K562 (cell line): ENCODE measurements at regions not wholly inside any gene's neighbourhood (a gene's known extent, or its start where the extent isn't known, plus 50 kb on each side); places are given as distances from the start of the nearest gene placed in this dataset.

Source experiments
- ATAC-seq: fragments of 200-7000 bp; cut with Tn5 transposase; 3 replicates; pipeline ENCODE4 v1.9.1; 2020; ENCODE audit warnings: moderate library complexity
- BruUV-seq: library from RNA; stranded (reverse); fragments of 400-500 nt; replicated peaks from 2 replicates; lab custom pipeline; 2021; lab: Mats Ljungman, UMichigan
- CTCF ChIA-PET: fragments of 300-600 bp; formaldehyde crosslinking; extraction: SDS; loops from one replicate; lab custom pipeline; 2021; ENCODE audit warnings: low intra/inter-chr PET ratio; lab: Yijun Ruan, JAX
- POLR2A ChIA-PET: fragments of 300-600, 350-650 bp; sonication (Branson Sonifier 250); formaldehyde crosslinking; extraction: SDS; loops from one replicate; lab custom pipeline; 2021; ENCODE audit warnings: antibody characterized with exemption, inconsistent platforms; lab: Yijun Ruan, JAX
- DNase-seq, 4 experiments: peaks; one replicate each; pipeline versions ENCODE4 v3.0.0 to v3.0.0-alpha.2; 2011 to 2018; ENCODE audit warnings: low spot score in 3 of 4, mixed read lengths in 3 of 4; ENCODE audit errors: extremely low read depth in 1 of 4
- FAIRE-seq: peaks from 2 replicates; lab custom pipeline; 2011; peaks lifted over from hg19 to GRCh38; lab: Jason Lieb, UNC
- H2AFZ ChIP-seq: 2 replicates; pipeline ENCODE4 v1.6.0; 2011; ENCODE audit warnings: low read depth, low read length, control low read depth, inconsistent platforms
- H3K27ac ChIP-seq: fragments of 200-600 bp; 3 replicates; pipeline ENCODE4 v1.8.0; 2011; ENCODE audit warnings: low read depth, mild to moderate bottlenecking, control low read depth, inconsistent platforms, low read length, moderate library complexity, mixed read lengths; ENCODE audit errors: extremely low read depth
- H3K27me3 ChIP-seq, 2 experiments: fragments of 300-600 bp in 1 of 2; 2 replicates in 1 of 2; 3 replicates in 1 of 2; pipeline versions ENCODE4 v1.6.0 to v1.8.0; 2011; ENCODE audit warnings: inconsistent platforms in 2 of 2, low read length in 2 of 2, mild to moderate bottlenecking in 1 of 2, mixed read lengths in 1 of 2, moderate library complexity in 1 of 2; ENCODE audit not compliant: control insufficient read depth in 2 of 2, insufficient read depth in 2 of 2
- H3K36me3 ChIP-seq: fragments of 300-600 bp; 3 replicates; pipeline ENCODE4 v1.8.0; 2011; ENCODE audit warnings: mild to moderate bottlenecking, low read length, inconsistent platforms; ENCODE audit not compliant: control insufficient read depth, insufficient read depth
- H3K4me1 ChIP-seq, 2 experiments: fragments of 200-600 bp in 1 of 2; replicated peaks in 1 of 2; 2 replicates in 1 of 2; 3 replicates in 1 of 2; pipeline versions ENCODE4 v1.5.1 to v1.8.0; 2011; ENCODE audit warnings: inconsistent platforms in 2 of 2, low read length in 2 of 2, mild to moderate bottlenecking in 1 of 2, mixed read lengths in 1 of 2, moderate library complexity in 1 of 2; ENCODE audit not compliant: control insufficient read depth in 2 of 2, insufficient read depth in 2 of 2
- H3K4me2 ChIP-seq: 2 replicates; pipeline ENCODE4 v1.6.1; 2011; ENCODE audit warnings: low read length, control low read depth, inconsistent platforms, mixed read lengths; ENCODE audit not compliant: insufficient read depth
- H3K4me3 ChIP-seq: fragments of 200-600 bp; sonication (generic), shearing (Covaris generic); 2 replicates; pipeline ENCODE4 v1.5.1; 2016; ENCODE audit warnings: control low read depth, inconsistent platforms
- H3K79me2 ChIP-seq: fragments of 200-600 bp; 3 replicates; pipeline ENCODE4 v1.8.0; 2011; ENCODE audit warnings: low read length, inconsistent platforms; ENCODE audit not compliant: control insufficient read depth, insufficient read depth
- H3K9ac ChIP-seq, 2 experiments: 2 replicates each; pipeline versions ENCODE4 v1.6.0 to v1.6.1; 2011; ENCODE audit warnings: low read depth in 2 of 2, low read length in 2 of 2, control low read depth in 1 of 2, inconsistent platforms in 1 of 2, mild to moderate bottlenecking in 1 of 2, mixed read lengths in 1 of 2; ENCODE audit not compliant: insufficient read depth in 1 of 2
- H3K9me1 ChIP-seq: one replicate; pipeline ENCODE4 v1.6.0; 2011; ENCODE audit warnings: inconsistent platforms, mild to moderate bottlenecking, low read length, moderate library complexity; ENCODE audit not compliant: control insufficient read depth, insufficient read depth
- H3K9me3 ChIP-seq: replicated peaks from 2 replicates; pipeline ENCODE4 v1.5.1; 2011; ENCODE audit warnings: low read depth, low read length, inconsistent platforms; ENCODE audit not compliant: control insufficient read depth, insufficient read depth
- H4K20me1 ChIP-seq: replicated peaks from 2 replicates; pipeline ENCODE4 v1.6.1; 2011; ENCODE audit warnings: low read length, inconsistent platforms, mixed read lengths; ENCODE audit not compliant: control insufficient read depth, insufficient read depth
- CBFB ChIP-seq: sonication (generic); formaldehyde crosslinking; IDR thresholded peaks from 2 replicates; pipeline ENCODE4 v1.4.0; 2020; ENCODE audit warnings: mild to moderate bottlenecking, missing genetic modification reagents
- E2F4 ChIP-seq: sonication (generic); formaldehyde crosslinking; IDR thresholded peaks from 2 replicates; pipeline ENCODE4 v1.8.0; 2022; ENCODE audit warnings: mild to moderate bottlenecking, low read depth, missing genetic modification reagents
- HEY1 ChIP-seq: fragments of 250-450 bp; sonication (Bioruptor Pico); IDR thresholded peaks from 2 replicates; pipeline ENCODE4 v1.5.0; 2020; ENCODE audit warnings: mild to moderate bottlenecking, moderate library complexity, borderline replicate concordance
- HMGN3 ChIP-seq: IDR thresholded peaks from 2 replicates; pipeline ENCODE4 v1.6.1; 2011; ENCODE audit warnings: borderline replicate concordance, low read depth, mild to moderate bottlenecking, mixed read lengths, low read length; ENCODE audit not compliant: insufficient read length; ENCODE audit errors: extremely low read depth
- KLF10 ChIP-seq: fragments of 250-450 bp; sonication (Bioruptor Pico); IDR thresholded peaks from 2 replicates; pipeline ENCODE4 v1.6.1; 2021; ENCODE audit warnings: matching md5 sums
- MAFG ChIP-seq: fragments of 450-650 bp; conservative IDR thresholded peaks from 2 replicates; pipeline ENCODE4 v1.6.1; 2016; ENCODE audit warnings: missing genetic modification characterization, missing compliant biosample characterization
- NFRKB ChIP-seq: fragments of 450-650 bp; IDR thresholded peaks from 2 replicates; pipeline ENCODE4 v1.6.1; 2016; ENCODE audit warnings: low read depth
- SLC30A9 ChIP-seq: fragments of 250-450 bp; sonication (Bioruptor Pico); IDR thresholded peaks from 2 replicates; pipeline ENCODE4 v1.8.0; 2022; ENCODE audit warnings: mild to moderate bottlenecking, moderate library complexity
- ZBTB12 ChIP-seq: fragments of 250-450 bp; sonication (Bioruptor Pico); IDR thresholded peaks from 2 replicates; pipeline ENCODE4 v1.4.0; 2020
- ZFP1 ChIP-seq: fragments of 450-650 bp; formaldehyde crosslinking; IDR thresholded peaks from 2 replicates; pipeline ENCODE4 v1.4.0; 2020; ENCODE audit warnings: mild to moderate bottlenecking, mixed read lengths
- ZNF395 ChIP-seq: fragments of 200-800 bp; sonication (Bioruptor generic); IDR thresholded peaks from 2 replicates; pipeline ENCODE4 v1.6.1; 2017; ENCODE audit warnings: missing genetic modification characterization, missing compliant biosample characterization
- WGBS: fragments of 100-300 bp; shearing (Covaris generic); methylation state at CpG from one replicate; pipeline ENCODE4 v1.1.6; 2016; ENCODE audit warnings: low coverage, mixed read lengths; ENCODE audit not compliant: insufficient coverage; ENCODE audit errors: missing lambda C conversion rate; 5-methylcytosine and 5-hydroxymethylcytosine counted together
- in situ Hi-C: fragments of 300-500 bp; cut with MboI; formaldehyde crosslinking; loops from 4 replicates; pipeline ENCODE4 v1.15.0; 2018; ENCODE audit warnings: inconsistent platforms, mixed read lengths
- intact Hi-C: fragments of 100-400 bp; cut with micrococcal nuclease; formaldehyde crosslinking; loops from 2 replicates; pipeline ENCODE4 v1.14.2; 2022

- FAIRE-seq (no peak), ATAC-seq (peak; percentile 62; the same call in 2 of the 3 replicates), DNase-seq (no peak)
- CTCF ChIA-PET = no interaction called here
- Histone ChIP-seq H4K20me1 (no peaks in the 10 kb centered on the region), H3K27ac (no peak overlapping the region), H2AFZ (no peak overlapping the region), H3K36me3 (no peaks in the 10 kb centered on the region), H3K4me3 (no peak overlapping the region), H3K4me2 (no peak overlapping the region), H3K9me1 (no peaks in the 10 kb centered on the region), H3K79me2 (no peaks in the 10 kb centered on the region), H3K27me3 (no peaks in the 10 kb centered on the region), H3K9ac (no peak overlapping the region), H3K9me3 (no peaks in the 10 kb centered on the region), H3K4me1 (no peaks in the 10 kb centered on the region)
- WGBS = 4% methylated on average over 2 of the region's 2 CpGs
- POLR2A ChIA-PET = no interaction called here
- intact Hi-C loops = no loop called here
- no TSS peak for BruUV-seq
- in situ Hi-C loops = no loop called here
- TF ChIP-seq E2F4 (CRISPR knock-in tag) (no peak), MAFG (tag) (no peak), NFRKB (no peak), HEY1 (CRISPR knock-in tag) (no peak), SLC30A9 (CRISPR knock-in tag) (no peak), KLF10 (CRISPR knock-in tag) (no peak), ZBTB12 (no peak), ZNF395 (CRISPR knock-in tag) (no peak), CBFB (CRISPR knock-in tag) (no peak), HMGN3 (no peak), ZFP1 (CRISPR knock-in tag) (no peak)
Measured at GRCh38 chr5:10090074-10090473, 159.6 kb downstream of the ATPSCKMT start.
